Heart left ventricle (tissue), 16 donors: ENCODE measurements at regions not wholly inside any gene's neighbourhood (a gene's known extent, or its start where the extent isn't known, plus 50 kb on each side); places are given as distances from the start of the nearest gene placed in this dataset.
A peak's percentile ranks its signal among the peaks of the same experiment; 100 is the strongest.

ENCODE experiments used
- ATAC-seq, 4 donors: fragments of 200-7000 bp; cut with Tn5 transposase; one replicate each; pipeline ENCODE4 v1.9.1; 2020 to 2022; ENCODE audit warnings: moderate library complexity in 4 of 4, mild to moderate bottlenecking in 3 of 4, moderate number of reproducible peaks in 1 of 4
- DNase-seq, 5 donors: peaks; one replicate each; pipeline ENCODE4 v3.0.0-alpha.2; 2020
- H3K27ac ChIP-seq, 12 donors: fragments of 200-600 bp; sonication (generic) in 4 of 12; one replicate each; pipeline versions ENCODE4 v1.5.0 to v1.8.0; 2016 to 2022; ENCODE audit warnings: mild to moderate bottlenecking in 2 of 12
- H3K27me3 ChIP-seq, 9 donors: fragments of 200-600 bp; sonication (generic) in 2 of 9; one replicate each; pipeline versions ENCODE4 v1.5.1 to v1.8.0; 2016 to 2022; ENCODE audit warnings: mild to moderate bottlenecking in 3 of 9
- H3K36me3 ChIP-seq, 9 donors: fragments of 200-600 bp; sonication (generic) in 2 of 9; one replicate each; pipeline versions ENCODE4 v1.5.0 to v1.8.0; 2018 to 2022; ENCODE audit warnings: mild to moderate bottlenecking in 2 of 9
- H3K4me1 ChIP-seq, 12 donors: fragments of 200-600 bp; sonication (generic) in 4 of 12; one replicate each; pipeline versions ENCODE4 v1.5.0 to v1.8.0; 2016 to 2022; ENCODE audit warnings: mild to moderate bottlenecking in 3 of 12
- H3K4me3 ChIP-seq, 12 donors: fragments of 200-600 bp; sonication (generic) in 4 of 12; one replicate each; pipeline versions ENCODE4 v1.5.0 to v1.8.0; 2017 to 2022; ENCODE audit warnings: mild to moderate bottlenecking in 9 of 12, moderate library complexity in 4 of 12
- H3K9me3 ChIP-seq, 12 donors: fragments of 200-600 bp; sonication (generic) in 4 of 12; one replicate each; pipeline versions ENCODE4 v1.5.0 to v1.8.0; 2016 to 2022; ENCODE audit warnings: mild to moderate bottlenecking in 1 of 12
- POLR2A ChIP-seq, 2 donors: fragments of 450-650 bp; IDR thresholded peaks; one replicate each; pipeline ENCODE4 v1.6.1; 2017; ENCODE audit warnings: antibody characterized with exemption in 2 of 2, mild to moderate bottlenecking in 2 of 2, moderate library complexity in 2 of 2
- WGBS, 4 donors: extraction: QIAGEN DNeasy Blood & Tissue Kit in 2 of 4; methylation state at CpG; one replicate each; pipeline versions ENCODE4 v1.1.5 to v1.1.7; 2013 to 2018; 5-methylcytosine and 5-hydroxymethylcytosine counted together
- intact Hi-C, 10 donors: fragments of 100-400 bp; cut with DNase I; formaldehyde crosslinking; loops; one replicate each; pipeline versions ENCODE4 v1.11.1 to v1.14.2; 2022
- TF ChIP-seq, protein P1 (sequence below), 12 donors: fragments of 200-600 bp; sonication (generic) in 4 of 12; IDR thresholded peaks; one replicate each; pipeline versions ENCODE4 v1.5.0 to v1.8.0; 2018 to 2022; ENCODE audit warnings: antibody characterized with exemption in 12 of 12, mild to moderate bottlenecking in 5 of 12
- donor health status: ischemic (EF 13 %, LVEDD 7.1; RV severe dilation, severe dysfunction).
- donor health status: healthy with polysubstance abuse.
- donor health status: DM: no; HTN: yes; CAD: no.
- donor health status: DM: no; HTN: no; CAD: no.
- donor health status: ischemic (EF 25% LVEDD 6.9; RV normal size, moderate dysfunction).
- donor health status: ischemic (EF 25% LVEDD 5.7; RV mildly dilated, moderate dysfunction).
- donor health status: healthy.
- donor health status: DM: yes; HTN: yes; CAD: no.
- donor health status: ischemic (EF 35%, LVEDD 5.7; RV mildly dilated, moderate dysfunction).
- donor health status: nonischemic (EF 11% LVEDD 7.7; RV severe dilation, severe dysfunction).
- donor health status: DM: yes; HTN: yes; CAD: no.
- donor health status: PGD.
- donor health status: ischemic (EF 29% LVEDD 5.4; RV normal size, mild dysfunction).
- donor health status: nonischemic (EF 23%, LVEDD 6.1; RV moderate dilation, normal function).

GRCh38 chr9:99579964-99580363, 241.7 kb upstream of the NR4A3 start:
- Histone ChIP-seq H3K27me3 (no peaks in the 10 kb centered on the region), H3K4me3 (no peak overlapping the region), H3K27ac (peak overlapping the region in 1 of 12 donors; percentile 56), H3K36me3 (no peaks in the 10 kb centered on the region), H3K4me1 (peaks cover 0 to 20% (median 0%) of the 10 kb centered on the region in 12 donors), H3K9me3 (no peaks in the 10 kb centered on the region)
- 89 to 92% (median 90%) methylated on average over 4 of the region's 4 CpGs for WGBS, 4 donors
- ATAC-seq (peak in 3 of 4 donors; percentile 22 to 81 (median 65)), DNase-seq (no peak)
- no peak for TF ChIP-seq POLR2A (IDR thresholded peaks at IDR 0.05)
- TF ChIP-seq, protein P1, sequence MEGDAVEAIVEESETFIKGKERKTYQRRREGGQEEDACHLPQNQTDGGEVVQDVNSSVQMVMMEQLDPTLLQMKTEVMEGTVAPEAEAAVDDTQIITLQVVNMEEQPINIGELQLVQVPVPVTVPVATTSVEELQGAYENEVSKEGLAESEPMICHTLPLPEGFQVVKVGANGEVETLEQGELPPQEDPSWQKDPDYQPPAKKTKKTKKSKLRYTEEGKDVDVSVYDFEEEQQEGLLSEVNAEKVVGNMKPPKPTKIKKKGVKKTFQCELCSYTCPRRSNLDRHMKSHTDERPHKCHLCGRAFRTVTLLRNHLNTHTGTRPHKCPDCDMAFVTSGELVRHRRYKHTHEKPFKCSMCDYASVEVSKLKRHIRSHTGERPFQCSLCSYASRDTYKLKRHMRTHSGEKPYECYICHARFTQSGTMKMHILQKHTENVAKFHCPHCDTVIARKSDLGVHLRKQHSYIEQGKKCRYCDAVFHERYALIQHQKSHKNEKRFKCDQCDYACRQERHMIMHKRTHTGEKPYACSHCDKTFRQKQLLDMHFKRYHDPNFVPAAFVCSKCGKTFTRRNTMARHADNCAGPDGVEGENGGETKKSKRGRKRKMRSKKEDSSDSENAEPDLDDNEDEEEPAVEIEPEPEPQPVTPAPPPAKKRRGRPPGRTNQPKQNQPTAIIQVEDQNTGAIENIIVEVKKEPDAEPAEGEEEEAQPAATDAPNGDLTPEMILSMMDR (IDR thresholded peaks at IDR 0.05), result no peak
- intact Hi-C loops, result loop anchor here in 1 of 10 donors (10.0 kb wide), 1 partner anchor 245 kb away; no protein-coding TSS in a partner anchor

- no peaks in the 10 kb centered on the region for H3K9me3 ChIP-seq
- H3K36me3 ChIP-seq, result no peaks in the 10 kb centered on the region
- WGBS, 4 donors, result 77 to 85% (median 80%) methylated on average over 6 of the region's 6 CpGs
- intact Hi-C loops, result no loop called here
- peaks cover 0 to 20% (median 0%) of the 10 kb centered on the region in 12 donors for H3K4me1 ChIP-seq
- no peak overlapping the region for H3K27ac ChIP-seq
- no peak for ATAC-seq
- no peak for DNase-seq
- TF ChIP-seq, protein P1 (IDR thresholded peaks at IDR 0.05), result no peak
- no peak for TF ChIP-seq POLR2A (IDR thresholded peaks at IDR 0.05)
- no peaks in the 10 kb centered on the region for H3K27me3 ChIP-seq
- no peak overlapping the region for H3K4me3 ChIP-seq
These were observed 238.9 kb upstream of the NR4A3 start for GRCh38 chr9:99582814-99583213.

DNA sequence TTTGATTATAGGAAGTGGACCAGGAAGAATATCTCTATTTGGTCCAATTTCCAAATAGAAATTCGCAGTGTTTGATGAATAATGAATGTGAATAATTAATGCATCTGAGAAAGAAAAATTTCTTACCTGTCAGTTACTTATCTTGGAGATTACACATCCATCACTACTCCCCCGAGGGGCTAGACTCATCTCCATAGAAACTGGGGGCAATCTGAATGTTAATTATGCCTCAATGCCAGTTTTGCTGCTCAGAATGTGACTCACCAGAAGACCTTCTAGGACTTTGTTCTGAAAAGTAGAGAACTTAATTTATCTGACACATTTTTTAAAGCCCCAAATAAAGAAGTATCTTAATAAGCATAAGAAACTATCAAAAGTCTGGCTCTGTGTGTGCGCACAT, 233.4 kb upstream of the NR4A3 start:
- no peak for DNase-seq
- TF ChIP-seq POLR2A (IDR thresholded peaks at IDR 0.05), result no peak
- TF ChIP-seq, protein P1 (IDR thresholded peaks at IDR 0.05), result no peak
- WGBS, 4 donors, result 79 to 88% (median 83%) methylated on average over 3 of the region's 3 CpGs
- Histone ChIP-seq H3K4me1 (peaks cover 0 to 11% (median 0%) of the 10 kb centered on the region in 12 donors), H3K9me3 (no peaks in the 10 kb centered on the region), H3K27ac (no peak overlapping the region), H3K27me3 (no peaks in the 10 kb centered on the region), H3K4me3 (no peak overlapping the region), H3K36me3 (no peaks in the 10 kb centered on the region)
- ATAC-seq, result no peak
- intact Hi-C loops, result no loop called here

DNA sequence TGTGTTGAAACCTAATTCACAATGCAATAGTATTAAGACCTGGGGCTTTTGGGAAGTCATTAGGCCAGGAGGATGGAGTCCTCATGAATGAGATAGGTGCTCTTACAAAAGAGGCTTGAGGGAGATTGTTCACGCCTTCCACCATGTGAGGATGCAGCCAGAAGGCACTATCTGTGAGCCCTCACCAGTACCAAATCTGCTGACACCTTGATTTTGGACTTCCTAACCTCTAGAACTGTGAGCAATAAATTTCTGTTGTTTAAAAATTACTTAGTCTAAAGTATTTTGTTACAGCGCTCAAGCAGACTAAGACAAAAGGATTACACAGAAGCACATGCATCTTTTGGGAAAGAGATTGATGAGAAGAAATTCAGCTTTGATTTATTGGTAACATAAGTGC, 232.9 kb upstream of the NR4A3 start:
- WGBS, 4 donors, result 95 to 100% (median 99%) methylated on average over 2 of the region's 2 CpGs
- TF ChIP-seq, protein P1 (IDR thresholded peaks at IDR 0.05), result no peak
- no peak for TF ChIP-seq POLR2A (IDR thresholded peaks at IDR 0.05)
- intact Hi-C loops, result no loop called here

More for the DNA sequence above, 232.9 kb upstream of the NR4A3 start:
- Histone ChIP-seq H3K9me3 (no peaks in the 10 kb centered on the region), H3K36me3 (no peaks in the 10 kb centered on the region), H3K4me1 (peaks cover 0 to 11% (median 0%) of the 10 kb centered on the region in 12 donors), H3K27me3 (no peaks in the 10 kb centered on the region), H3K27ac (no peak overlapping the region), H3K4me3 (no peak overlapping the region)
- DNase-seq (no peak), ATAC-seq (no peak)
